ENCODE measurements at regions not wholly inside any gene's neighbourhood (a gene's known extent, or its start where the extent isn't known, plus 50 kb on each side); places are given as distances from the start of the nearest gene placed in this dataset.

- TF ChIP-seq CTCF (IDR thresholded peaks at IDR 0.05), result no peak
- TF ChIP-seq POLR2A (IDR thresholded peaks at IDR 0.05), result no peak
These were observed 110.8 kb upstream of the LIPC start for GRCh38 chr15:58321034-58321433.
